ENCODE measurements at regions not wholly inside any gene's neighbourhood (a gene's known extent, or its start where the extent isn't known, plus 50 kb on each side); places are given as distances from the start of the nearest gene placed in this dataset.

DNA sequence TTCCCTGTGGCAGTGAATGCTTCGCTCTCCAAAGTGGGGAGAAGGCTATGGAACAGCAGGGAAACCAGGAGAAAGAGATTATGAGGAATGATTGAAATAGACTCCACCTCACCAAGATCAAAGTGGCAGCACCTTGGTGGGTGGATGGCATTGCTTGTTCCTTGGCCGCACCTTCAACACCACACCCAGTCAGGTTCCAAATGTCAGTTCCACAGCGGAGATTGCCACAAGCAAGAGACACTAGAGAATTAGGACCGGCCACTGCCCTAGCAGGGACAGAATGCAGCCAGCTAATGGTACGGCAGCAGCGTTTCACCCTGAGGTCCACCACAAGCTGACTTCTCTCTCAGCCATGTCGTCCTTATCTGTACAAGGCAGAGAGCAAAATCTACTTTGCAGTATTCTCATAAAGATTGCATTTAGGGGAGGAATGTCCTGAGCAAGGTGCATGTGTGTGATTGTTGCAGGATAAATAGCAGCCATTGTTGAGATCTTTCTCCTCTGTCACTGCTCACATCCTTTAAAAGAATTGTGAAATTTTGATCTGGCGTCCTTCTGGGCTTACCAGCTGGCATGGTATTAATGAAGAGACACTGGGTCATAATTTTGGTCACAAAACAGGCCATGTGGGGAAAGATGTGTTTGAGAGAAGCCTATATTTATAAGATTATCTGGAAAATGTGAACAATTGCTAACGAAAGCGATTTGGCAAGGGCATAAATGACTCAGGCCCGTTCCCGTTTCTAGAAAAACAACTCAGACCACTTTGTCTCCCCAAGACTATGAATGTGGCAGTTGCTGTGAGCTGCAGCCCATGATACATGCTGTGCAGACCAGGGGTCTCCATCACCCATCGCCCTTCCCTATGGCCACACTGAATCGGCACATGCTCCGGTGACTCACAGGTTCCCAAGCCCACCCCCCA is 228.6 kb upstream of the ID2 start:
- Histone ChIP-seq H3K9me3 (ENCODE audit: control insufficient read depth in 4 of 4, low read length in 3 of 4) (no peaks in the 10 kb centered on the region), H3K36me3 (ENCODE audit: control insufficient read depth in 4 of 4, insufficient read depth in 3 of 4, low read depth in 1 of 4, low read length in 3 of 4) (no peaks in the 10 kb centered on the region), H3K27me3 (ENCODE audit: control insufficient read depth in 4 of 4, insufficient read depth in 4 of 4, low read length in 3 of 4) (no peaks in the 10 kb centered on the region), H3K27ac (ENCODE audit: low read depth in 1 of 2, low read length in 2 of 2) (no peak overlapping the region), H3K4me3 (ENCODE audit: low read depth in 1 of 3, low read length in 3 of 3) (no peak overlapping the region), H3K9ac (ENCODE audit: low read depth in 1 of 2, low read length in 2 of 2) (no peak overlapping the region), H3K4me1 (ENCODE audit: control insufficient read depth in 4 of 4, insufficient read depth in 4 of 4, low read length in 3 of 4) (peaks cover 0 to 14% (median 8%) of the 10 kb centered on the region in 4 donors)
- TF ChIP-seq, protein P1, sequence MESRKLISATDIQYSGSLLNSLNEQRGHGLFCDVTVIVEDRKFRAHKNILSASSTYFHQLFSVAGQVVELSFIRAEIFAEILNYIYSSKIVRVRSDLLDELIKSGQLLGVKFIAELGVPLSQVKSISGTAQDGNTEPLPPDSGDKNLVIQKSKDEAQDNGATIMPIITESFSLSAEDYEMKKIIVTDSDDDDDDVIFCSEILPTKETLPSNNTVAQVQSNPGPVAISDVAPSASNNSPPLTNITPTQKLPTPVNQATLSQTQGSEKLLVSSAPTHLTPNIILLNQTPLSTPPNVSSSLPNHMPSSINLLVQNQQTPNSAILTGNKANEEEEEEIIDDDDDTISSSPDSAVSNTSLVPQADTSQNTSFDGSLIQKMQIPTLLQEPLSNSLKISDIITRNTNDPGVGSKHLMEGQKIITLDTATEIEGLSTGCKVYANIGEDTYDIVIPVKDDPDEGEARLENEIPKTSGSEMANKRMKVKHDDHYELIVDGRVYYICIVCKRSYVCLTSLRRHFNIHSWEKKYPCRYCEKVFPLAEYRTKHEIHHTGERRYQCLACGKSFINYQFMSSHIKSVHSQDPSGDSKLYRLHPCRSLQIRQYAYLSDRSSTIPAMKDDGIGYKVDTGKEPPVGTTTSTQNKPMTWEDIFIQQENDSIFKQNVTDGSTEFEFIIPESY (IDR thresholded peaks at IDR 0.05) = no peak
- TF ChIP-seq, protein P2, sequence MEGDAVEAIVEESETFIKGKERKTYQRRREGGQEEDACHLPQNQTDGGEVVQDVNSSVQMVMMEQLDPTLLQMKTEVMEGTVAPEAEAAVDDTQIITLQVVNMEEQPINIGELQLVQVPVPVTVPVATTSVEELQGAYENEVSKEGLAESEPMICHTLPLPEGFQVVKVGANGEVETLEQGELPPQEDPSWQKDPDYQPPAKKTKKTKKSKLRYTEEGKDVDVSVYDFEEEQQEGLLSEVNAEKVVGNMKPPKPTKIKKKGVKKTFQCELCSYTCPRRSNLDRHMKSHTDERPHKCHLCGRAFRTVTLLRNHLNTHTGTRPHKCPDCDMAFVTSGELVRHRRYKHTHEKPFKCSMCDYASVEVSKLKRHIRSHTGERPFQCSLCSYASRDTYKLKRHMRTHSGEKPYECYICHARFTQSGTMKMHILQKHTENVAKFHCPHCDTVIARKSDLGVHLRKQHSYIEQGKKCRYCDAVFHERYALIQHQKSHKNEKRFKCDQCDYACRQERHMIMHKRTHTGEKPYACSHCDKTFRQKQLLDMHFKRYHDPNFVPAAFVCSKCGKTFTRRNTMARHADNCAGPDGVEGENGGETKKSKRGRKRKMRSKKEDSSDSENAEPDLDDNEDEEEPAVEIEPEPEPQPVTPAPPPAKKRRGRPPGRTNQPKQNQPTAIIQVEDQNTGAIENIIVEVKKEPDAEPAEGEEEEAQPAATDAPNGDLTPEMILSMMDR (IDR thresholded peaks at IDR 0.05; ENCODE audit: low read depth, low read length, missing input control) = no peak
- TF ChIP-seq GABPA (IDR thresholded peaks at IDR 0.05 in 1 of 2, conservative IDR thresholded peaks at IDR 0.05 in 1 of 2) (no peak), TAF1 (conservative IDR thresholded peaks at IDR 0.05) (no peak), RAD21 (IDR thresholded peaks at IDR 0.05) (no peak)
- WGBS = 91% methylated on average over 15 of the region's 15 CpGs
- DNase-seq (ENCODE audit: low spot score) = no peak

DNA sequence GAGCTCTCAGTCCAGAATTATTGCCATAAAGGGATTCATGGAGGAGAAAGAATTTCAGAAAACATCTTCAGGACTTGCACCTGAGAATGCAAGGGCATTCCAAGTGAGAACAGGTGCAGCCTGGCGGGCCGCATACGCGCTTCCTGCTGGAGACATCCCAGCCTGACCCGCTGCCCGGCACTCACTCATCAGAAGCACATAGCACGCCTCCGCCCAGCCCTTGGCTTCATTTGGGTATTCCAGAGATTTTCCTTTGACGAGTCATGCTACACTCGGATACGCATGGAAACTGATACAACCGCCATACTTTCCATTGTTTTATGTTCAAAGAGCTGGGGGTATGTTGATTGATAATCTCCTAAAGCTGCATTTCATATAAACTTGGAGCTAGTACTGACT is 228.0 kb upstream of the ID2 start:
- DNase-seq (ENCODE audit: low spot score) = no peak
- TF ChIP-seq, protein P2 (IDR thresholded peaks at IDR 0.05; ENCODE audit: low read depth, low read length, missing input control) = no peak
- TF ChIP-seq HNF4A (conservative IDR thresholded peaks at IDR 0.05) (no peak), JUND (IDR thresholded peaks at IDR 0.05) (no peak), RXRA (IDR thresholded peaks at IDR 0.05) (no peak), HNF4G (IDR thresholded peaks at IDR 0.05) (no peak), FOXA1 (IDR thresholded peaks at IDR 0.05) (no peak), YY1 (IDR thresholded peaks at IDR 0.05) (no peak)
- TF ChIP-seq, protein P3, sequence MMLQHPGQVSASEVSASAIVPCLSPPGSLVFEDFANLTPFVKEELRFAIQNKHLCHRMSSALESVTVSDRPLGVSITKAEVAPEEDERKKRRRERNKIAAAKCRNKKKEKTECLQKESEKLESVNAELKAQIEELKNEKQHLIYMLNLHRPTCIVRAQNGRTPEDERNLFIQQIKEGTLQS (IDR thresholded peaks at IDR 0.05) = no peak
- no peaks in the 10 kb centered on the region for H3K36me3 ChIP-seq (ENCODE audit: control insufficient read depth in 4 of 4, insufficient read depth in 3 of 4, low read depth in 1 of 4, low read length in 3 of 4)
- H3K9ac ChIP-seq (ENCODE audit: low read depth in 1 of 2, low read length in 2 of 2) = no peak overlapping the region
- peaks cover 3 to 20% (median 14%) of the 10 kb centered on the region in 4 donors for H3K4me1 ChIP-seq (ENCODE audit: control insufficient read depth in 4 of 4, insufficient read depth in 4 of 4, low read length in 3 of 4)
- no peaks in the 10 kb centered on the region for H3K9me3 ChIP-seq (ENCODE audit: control insufficient read depth in 4 of 4, low read length in 3 of 4)
- H3K4me3 ChIP-seq (ENCODE audit: low read depth in 1 of 3, low read length in 3 of 3) = no peak overlapping the region
- WGBS = 88% methylated on average over 12 of the region's 12 CpGs
- H3K27ac ChIP-seq (ENCODE audit: low read depth in 1 of 2, low read length in 2 of 2) = no peak overlapping the region
- H3K27me3 ChIP-seq (ENCODE audit: control insufficient read depth in 4 of 4, insufficient read depth in 4 of 4, low read length in 3 of 4) = no peaks in the 10 kb centered on the region
